Heart right ventricle (tissue), 16 donors: ENCODE measurements at regions not wholly inside any gene's neighbourhood (a gene's known extent, or its start where the extent isn't known, plus 50 kb on each side); places are given as distances from the start of the nearest gene placed in this dataset.
"Not testable (repeated sequence)": the region's sequence is repeated elsewhere in the genome, so short reads cannot be mapped to it uniquely, and the experiment has no call there.

Experiments used
- ATAC-seq, 8 donors: fragments of 200-7000 bp; cut with Tn5 transposase; one replicate each; pipeline ENCODE4 v1.9.1; 2020; ENCODE audit warnings: mild to moderate bottlenecking in 8 of 8, moderate library complexity in 8 of 8, moderate number of reproducible peaks in 1 of 8
- DNase-seq, 2 donors: peaks; one replicate each; pipeline ENCODE4 v3.0.0-alpha.2; 2020
- H3K27ac ChIP-seq, 10 donors: fragments of 200-600 bp; sonication (generic) in 2 of 10; one replicate each; pipeline versions ENCODE4 v1.5.0 to v1.8.0; 2020 to 2022; ENCODE audit warnings: mild to moderate bottlenecking in 3 of 10
- H3K27me3 ChIP-seq, 7 donors: fragments of 200-600 bp; one replicate each; pipeline ENCODE4 v1.8.0; 2021 to 2022; ENCODE audit warnings: mild to moderate bottlenecking in 2 of 7
- H3K36me3 ChIP-seq, 9 donors: fragments of 200-600 bp; sonication (generic) in 1 of 9; one replicate each; pipeline versions ENCODE4 v1.5.0 to v1.8.0; 2020 to 2022; ENCODE audit warnings: mild to moderate bottlenecking in 2 of 9
- H3K4me1 ChIP-seq, 9 donors: fragments of 200-600 bp; sonication (generic) in 1 of 9; one replicate each; pipeline versions ENCODE4 v1.5.0 to v1.8.0; 2020 to 2022; ENCODE audit warnings: mild to moderate bottlenecking in 4 of 9
- H3K4me3 ChIP-seq, 10 donors: fragments of 200-600 bp; sonication (generic) in 2 of 10; one replicate each; pipeline versions ENCODE4 v1.5.0 to v1.8.0; 2020 to 2022; ENCODE audit warnings: mild to moderate bottlenecking in 7 of 10, moderate library complexity in 2 of 10
- H3K9me3 ChIP-seq, 11 donors: fragments of 200-600 bp in 10 of 11; sonication (generic) in 2 of 11; one replicate each; pipeline versions ENCODE4 v1.5.0 to v1.8.0; 2013 to 2022; ENCODE audit warnings: mild to moderate bottlenecking in 2 of 11, control low read depth in 1 of 11, moderate library complexity in 1 of 11
- CTCF ChIP-seq, 9 donors: fragments of 200-600 bp; sonication (generic) in 2 of 9; IDR thresholded peaks; one replicate each; pipeline versions ENCODE4 v1.5.0 to v1.8.0; 2021 to 2022; ENCODE audit warnings: antibody characterized with exemption in 9 of 9, mild to moderate bottlenecking in 5 of 9, moderate library complexity in 1 of 9
- WGBS, 2 donors: extraction: QIAGEN DNeasy Blood & Tissue Kit; methylation state at CpG; one replicate each; pipeline ENCODE4 v1.1.7; 2013; ENCODE audit warnings: inconsistent platforms in 1 of 2; 5-methylcytosine and 5-hydroxymethylcytosine counted together
- intact Hi-C, 10 donors: fragments of 100-400 bp; cut with DNase I; formaldehyde crosslinking; loops; one replicate each; pipeline versions ENCODE4 v1.11.1 to v1.14.2; 2022
- donor health status: Arrhythmogenic right ventricular cardiomyopathy.
- donor health status: ischemic (EF 13 %, LVEDD 7.1; RV severe dilation, severe dysfunction).
- donor health status: healthy with polysubstance abuse.
- donor health status: DM: no; HTN: yes; CAD: no.
- donor health status: DM: no; HTN: no; CAD: no.
- donor health status: ischemic (EF 25% LVEDD 6.9; RV normal size, moderate dysfunction).
- donor health status: ischemic (EF 25% LVEDD 5.7; RV mildly dilated, moderate dysfunction).
- donor health status: healthy.
- donor health status: DM: yes; HTN: yes; CAD: no.
- donor health status: Ischemic cardiomyopathy.
- donor health status: ischemic (EF 35%, LVEDD 5.7; RV mildly dilated, moderate dysfunction).
- donor health status: nonischemic (EF 11% LVEDD 7.7; RV severe dilation, severe dysfunction).
- donor health status: DM: yes; HTN: yes; CAD: no.
- donor health status: PGD.
- donor health status: ischemic (EF 29% LVEDD 5.4; RV normal size, mild dysfunction).
- donor health status: nonischemic (EF 23%, LVEDD 6.1; RV moderate dilation, normal function).

GRCh38 chr11:96842731-96843130 is 452.9 kb downstream of the JRKL start:
- no peak overlapping the region for H3K27ac ChIP-seq
- no peaks in the 10 kb centered on the region for H3K9me3 ChIP-seq
- TF ChIP-seq CTCF (IDR thresholded peaks at IDR 0.05) = no peak
- 98 to 100% methylated on average over 1 of the region's 1 CpG for WGBS, 2 donors
- intact Hi-C loops = no loop called here
- no peaks in the 10 kb centered on the region for H3K27me3 ChIP-seq
- H3K4me1 ChIP-seq = no peaks in the 10 kb centered on the region
- no peak overlapping the region for H3K4me3 ChIP-seq
- no peaks in the 10 kb centered on the region for H3K36me3 ChIP-seq
- ATAC-seq = no peak
- DNase-seq = no peak

- H3K4me1 ChIP-seq = peaks cover 0 to 9% (median 0%) of the 10 kb centered on the region in 9 donors
- intact Hi-C loops = no loop called here
- H3K9me3 ChIP-seq = no peaks in the 10 kb centered on the region
- WGBS, 2 donors = 32 to 45% methylated on average over 3 of the region's 3 CpGs
- no peak for ATAC-seq
- no peaks in the 10 kb centered on the region for H3K36me3 ChIP-seq
- no peak for TF ChIP-seq CTCF (IDR thresholded peaks at IDR 0.05)
- no peaks in the 10 kb centered on the region for H3K27me3 ChIP-seq
- DNase-seq = no peak
- H3K4me3 ChIP-seq = no peak overlapping the region
- no peak overlapping the region for H3K27ac ChIP-seq
Observed at GRCh38 chr11:96854425-96854824, 464.6 kb downstream of the JRKL start.

- not testable (repeated sequence) for H3K27me3 ChIP-seq, H3K4me3 ChIP-seq, H3K4me1 ChIP-seq, DNase-seq, H3K36me3 ChIP-seq, ATAC-seq, H3K27ac ChIP-seq
- intact Hi-C loops = loop anchor here in 1 of 10 donors (5.0 to 10.0 kb wide), 4 partner anchors 239 to 377 kb away; no protein-coding TSS in a partner anchor
- WGBS, 2 donors = 80 to 84% methylated on average over 3 of the region's 3 CpGs
- H3K9me3 ChIP-seq = peaks cover 0 to 19% (median 0%) of the 10 kb centered on the region in 11 donors
Observed at GRCh38 chr11:96861722-96862121, 471.9 kb downstream of the JRKL start.

- DNase-seq (peak; percentile 78 to 86), ATAC-seq (peak; percentile 84 to 100 (median 94))
- Histone ChIP-seq H3K36me3 (no peaks in the 10 kb centered on the region), H3K27ac (peak overlapping the region in 5 of 10 donors; percentile 15 to 67 (median 29)), H3K4me3 (no peak overlapping the region), H3K4me1 (peaks cover 0 to 5% (median 0%) of the 10 kb centered on the region in 9 donors), H3K9me3 (peaks cover 0 to 19% (median 0%) of the 10 kb centered on the region in 11 donors), H3K27me3 (no peaks in the 10 kb centered on the region)
- intact Hi-C loops = loop anchor here in 1 of 10 donors (5.0 to 10.0 kb wide), 4 partner anchors 241 to 379 kb away; no protein-coding TSS in a partner anchor
- WGBS, 2 donors = 45 to 67% methylated on average over 3 of the region's 3 CpGs
- no peak for TF ChIP-seq CTCF (IDR thresholded peaks at IDR 0.05)
Observed at GRCh38 chr11:96863520-96863919, 473.7 kb downstream of the JRKL start.

- H3K27ac ChIP-seq = no peak overlapping the region
- H3K36me3 ChIP-seq = no peaks in the 10 kb centered on the region
- ATAC-seq (peak in 3 of 8 donors; percentile 21 to 40 (median 34)), DNase-seq (no peak)
- no peak for TF ChIP-seq CTCF (IDR thresholded peaks at IDR 0.05)
- peaks cover 0 to 19% (median 0%) of the 10 kb centered on the region in 11 donors for H3K9me3 ChIP-seq
- no peaks in the 10 kb centered on the region for H3K27me3 ChIP-seq
- peaks cover 0 to 11% (median 4%) of the 10 kb centered on the region in 9 donors for H3K4me1 ChIP-seq
- H3K4me3 ChIP-seq = no peak overlapping the region
- intact Hi-C loops = loop anchor here in 1 of 10 donors (10.0 kb wide), 3 partner anchors 280 to 380 kb away; no protein-coding TSS in a partner anchor
- WGBS, 2 donors = 39 to 45% methylated on average over 2 of the region's 2 CpGs
Observed at GRCh38 chr11:96865020-96865419, 475.2 kb downstream of the JRKL start.
